NCI-H2029 treated with DMSO at 0.1 percent for 48 hours (cell line): ENCODE measurements at regions not wholly inside any gene's neighbourhood (a gene's known extent, or its start where the extent isn't known, plus 50 kb on each side); places are given as distances from the start of the nearest gene placed in this dataset.

Experiments
- DNase-seq: peaks from one replicate; lab custom pipeline; 2025; lab: John Stamatoyannopoulos, UW

- DNase-seq = peak; percentile 85
Measured at GRCh38 chr21:30986965-30987364, 51.3 kb downstream of the KRTAP19-8 start.

GRCh38 chr21:30984889-30985288 is 53.4 kb downstream of the KRTAP19-8 start:
- peak; percentile 59 for DNase-seq

- no peak for DNase-seq
Measured at GRCh38 chr21:30981403-30981802, 56.9 kb downstream of the KRTAP19-8 start.

GRCh38 chr21:30979054-30979453 is 59.2 kb downstream of the KRTAP19-8 start:
- no peak for DNase-seq

- no peak for DNase-seq
Measured at GRCh38 chr21:30964283-30964682, 74.0 kb downstream of the KRTAP19-8 start.

- DNase-seq = no peak
Measured at GRCh38 chr21:30963502-30963901, 74.8 kb downstream of the KRTAP19-8 start.

GRCh38 chr21:30962013-30962412 is 76.3 kb downstream of the KRTAP19-8 start:
- DNase-seq = no peak

- no peak for DNase-seq
Measured at GRCh38 chr21:30958741-30959140, 77.4 kb upstream of the KRTAP11-1 start.

GRCh38 chr21:30957010-30957409 is 75.6 kb upstream of the KRTAP11-1 start:
- DNase-seq = no peak

GRCh38 chr21:30953605-30954004 is 72.2 kb upstream of the KRTAP11-1 start:
- DNase-seq = no peak

GRCh38 chr21:30947141-30947540 is 65.8 kb upstream of the KRTAP11-1 start:
- no peak for DNase-seq

- DNase-seq = no peak
Measured at GRCh38 chr21:30943920-30944319, 62.5 kb upstream of the KRTAP11-1 start.

GRCh38 chr21:30943243-30943642 is 61.9 kb upstream of the KRTAP11-1 start:
- no peak for DNase-seq

- no peak for DNase-seq
Measured at GRCh38 chr21:30942192-30942591, 60.8 kb upstream of the KRTAP11-1 start.

GRCh38 chr21:30936207-30936606 is 54.8 kb upstream of the KRTAP11-1 start:
- DNase-seq = no peak

- no peak for DNase-seq
Measured at GRCh38 chr21:30935889-30936168, 54.4 kb upstream of the KRTAP11-1 start.

GRCh38 chr21:30935121-30935888 is 53.9 kb upstream of the KRTAP11-1 start:
- no peak for DNase-seq

- no peak for DNase-seq
Measured at GRCh38 chr21:30932686-30933085, 51.3 kb upstream of the KRTAP11-1 start.
